ENCODE measurements at regions not wholly inside any gene's neighbourhood (a gene's known extent, or its start where the extent isn't known, plus 50 kb on each side); places are given as distances from the start of the nearest gene placed in this dataset.

DNA sequence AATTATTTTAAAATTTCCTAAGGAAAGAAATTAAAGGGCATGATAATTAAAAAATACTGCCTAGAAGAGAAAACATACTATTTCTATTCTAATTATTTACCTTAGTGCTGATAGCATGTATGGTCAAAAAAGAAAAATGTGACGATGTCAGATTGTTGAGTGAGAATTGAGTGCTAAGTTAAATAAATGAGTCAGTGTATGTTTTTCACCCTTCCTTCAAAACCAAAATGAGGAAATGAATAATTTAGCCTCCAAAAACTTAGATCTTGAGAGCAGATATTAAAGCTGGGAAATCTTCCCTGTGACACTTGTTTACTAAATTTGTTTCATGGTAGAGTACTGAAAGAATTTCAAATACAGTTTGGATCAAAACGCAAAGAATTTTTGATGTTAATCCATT, 58.6 kb upstream of the NYAP2 start:
- DNase-seq (ENCODE audit: missing footprints) (no peak), ATAC-seq (no peak)
- intact Hi-C loops (cut with DNase I), result no loop called here

DNA sequence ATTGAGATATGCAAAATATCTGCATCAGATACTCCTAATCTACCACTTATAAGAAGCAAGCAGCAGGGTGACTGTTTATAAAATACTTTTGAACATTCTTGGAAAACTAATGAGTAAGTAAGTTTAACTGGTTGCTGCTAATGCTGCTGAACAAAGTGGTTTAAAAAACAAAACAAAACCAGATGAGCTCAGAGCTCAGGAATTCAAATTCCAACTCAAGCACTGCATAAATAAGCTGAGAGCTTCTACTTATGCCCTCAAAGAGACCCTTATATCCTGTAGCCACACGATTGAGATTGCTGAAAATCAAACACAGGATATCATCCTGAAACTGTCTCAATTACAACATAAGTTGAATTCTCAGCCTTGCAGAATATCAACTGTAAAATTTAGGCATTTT, 62.3 kb upstream of the NYAP2 start:
- DNase-seq (ENCODE audit: missing footprints) (no peak), ATAC-seq (no peak)
- intact Hi-C loops (cut with DNase I), result no loop called here

DNA sequence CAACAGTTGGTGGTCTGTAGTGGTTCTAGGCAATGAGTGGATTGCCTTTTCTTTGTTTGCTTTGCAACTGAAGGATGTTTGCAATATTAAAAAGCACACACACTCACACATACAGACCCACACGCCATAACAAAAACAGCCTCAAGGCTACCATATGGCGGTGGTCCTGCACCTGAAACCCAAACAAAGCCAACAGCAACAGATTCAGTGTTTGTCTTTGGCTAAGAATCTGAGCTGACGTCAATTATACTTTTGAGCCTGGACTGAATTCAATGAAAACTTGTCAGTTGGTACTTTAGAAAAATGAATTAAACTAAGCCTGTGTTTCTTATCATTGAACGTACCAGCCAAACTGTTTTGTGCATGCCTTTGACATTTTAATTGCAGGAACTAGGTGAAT, 65.0 kb upstream of the NYAP2 start:
- ATAC-seq, result no peak
- DNase-seq (ENCODE audit: missing footprints), result no peak
- intact Hi-C loops (cut with DNase I), result no loop called here

- intact Hi-C loops (cut with DNase I), result no loop called here
- no peak for ATAC-seq
- no peak for DNase-seq (ENCODE audit: missing footprints)
Observed at GRCh38 chr2:225328192-225328591, 71.3 kb upstream of the NYAP2 start.

- intact Hi-C loops (cut with DNase I), result no loop called here
- ATAC-seq, result no peak
Observed at GRCh38 chr2:225326969-225327368, 72.5 kb upstream of the NYAP2 start.

DNA sequence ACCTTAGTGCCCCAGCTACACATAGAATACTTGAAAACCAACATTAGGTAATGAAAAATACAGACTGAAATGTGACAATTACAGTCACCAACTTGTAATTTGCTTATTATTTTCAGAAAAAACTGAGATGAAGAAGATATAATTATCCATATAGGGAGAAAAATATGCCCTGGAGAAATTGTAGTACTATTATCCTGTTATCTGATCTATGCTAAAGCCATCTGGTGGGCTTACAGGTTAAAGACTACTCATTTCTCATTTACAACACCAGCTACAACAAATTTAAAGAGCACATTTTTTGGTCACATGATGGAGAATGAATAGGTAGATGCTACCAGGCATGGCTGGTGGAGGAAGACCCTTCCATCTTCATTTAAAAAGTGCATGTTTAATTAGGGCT, 79.6 kb upstream of the NYAP2 start:
- DNase-seq (ENCODE audit: missing footprints) (no peak), ATAC-seq (no peak)
- intact Hi-C loops (cut with DNase I), result no loop called here

More at GRCh38 chr2:225326969-225327368, 72.5 kb upstream of the NYAP2 start:
- no peak for DNase-seq (ENCODE audit: missing footprints)

DNA sequence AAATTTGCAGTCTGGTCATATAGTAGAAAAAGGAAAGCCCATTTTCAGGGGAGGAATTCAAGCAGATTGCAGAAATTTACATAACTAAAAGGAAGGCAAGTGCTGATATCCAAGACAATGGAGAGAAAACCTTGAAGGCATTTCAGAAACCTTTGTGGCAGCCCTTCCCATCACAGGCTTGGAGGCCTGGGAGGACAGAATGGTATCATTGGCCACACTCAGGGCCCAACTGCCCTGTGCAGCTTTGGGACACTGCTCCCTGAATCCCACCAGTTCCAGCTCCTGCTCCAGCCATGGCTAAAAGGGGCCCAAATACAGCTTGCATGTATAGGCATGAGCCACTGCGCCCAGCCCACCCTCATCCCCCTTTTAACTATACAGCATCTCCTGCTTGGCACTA, 81.1 kb upstream of the NYAP2 start:
- intact Hi-C loops (cut with DNase I), result no loop called here
- ATAC-seq, result no peak
- no peak for DNase-seq (ENCODE audit: missing footprints)

- intact Hi-C loops (cut with DNase I), result no loop called here
- no peak for DNase-seq (ENCODE audit: missing footprints)
- no peak for ATAC-seq
Observed at GRCh38 chr2:225317186-225317585, 82.3 kb upstream of the NYAP2 start.

DNA sequence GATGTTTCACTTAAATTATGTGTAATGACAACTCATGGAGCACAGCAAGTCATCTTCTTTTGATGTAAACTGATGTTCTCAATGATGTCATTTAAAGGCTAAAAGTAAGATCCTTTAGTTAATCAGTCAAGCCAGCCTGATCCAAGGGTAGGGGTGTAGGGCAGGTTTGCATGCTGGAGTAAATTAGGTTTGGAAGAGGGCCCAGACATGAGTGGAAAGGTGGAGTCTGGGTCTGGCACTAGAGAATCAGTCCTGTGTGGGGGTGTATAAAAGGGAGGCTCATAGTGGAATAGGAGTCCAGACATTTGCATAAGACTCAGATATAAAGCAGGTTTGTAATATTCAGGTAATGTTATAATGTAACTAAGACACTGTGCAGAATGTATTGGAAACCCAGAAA, 88.8 kb upstream of the NYAP2 start:
- intact Hi-C loops (cut with DNase I), result no loop called here
- ATAC-seq, result no peak

DNA sequence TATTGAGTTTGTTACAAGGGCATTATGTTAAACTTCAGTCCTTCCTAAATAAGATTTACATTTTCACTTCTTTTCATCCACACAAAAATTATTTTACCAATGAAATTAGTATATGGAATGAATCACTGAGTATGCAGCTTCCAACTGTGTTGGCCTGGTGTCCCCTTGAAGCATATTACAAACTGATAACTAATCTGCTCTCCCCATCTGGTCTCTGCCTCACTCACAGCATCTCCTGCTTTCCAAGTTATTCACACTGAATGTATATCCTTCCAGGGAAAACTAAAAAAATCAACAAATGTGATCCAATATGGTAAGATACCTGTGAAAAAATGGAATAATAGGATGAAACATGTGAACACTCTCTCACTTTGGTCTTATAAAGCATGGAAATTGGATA, 90.0 kb upstream of the NYAP2 start:
- DNase-seq (ENCODE audit: missing footprints) (no peak), ATAC-seq (no peak)
- intact Hi-C loops (cut with DNase I), result no loop called here

More for the DNA sequence above, 88.8 kb upstream of the NYAP2 start:
- no peak for DNase-seq (ENCODE audit: missing footprints)

DNA sequence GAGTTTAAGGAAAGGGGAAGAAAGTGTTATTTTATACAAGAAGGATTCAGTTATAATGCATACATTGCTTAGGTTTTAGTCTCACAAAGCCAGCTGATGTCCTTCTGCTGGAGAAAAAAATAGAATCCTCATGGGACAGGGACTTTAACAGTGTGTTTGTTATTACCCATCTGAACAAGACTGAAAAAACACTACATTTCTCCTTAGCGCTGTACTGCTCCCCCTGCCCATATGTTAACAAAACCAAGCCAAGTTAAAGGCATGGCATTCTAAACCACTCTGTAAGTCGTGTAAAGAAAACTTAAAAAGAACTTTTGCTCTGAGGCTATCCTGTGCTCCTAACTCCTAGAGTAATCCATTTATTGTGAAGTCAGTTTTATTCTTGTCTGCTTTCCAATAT, 102.6 kb upstream of the NYAP2 start:
- ATAC-seq (no peak), DNase-seq (ENCODE audit: missing footprints) (no peak)
- intact Hi-C loops (cut with DNase I), result no loop called here

DNA sequence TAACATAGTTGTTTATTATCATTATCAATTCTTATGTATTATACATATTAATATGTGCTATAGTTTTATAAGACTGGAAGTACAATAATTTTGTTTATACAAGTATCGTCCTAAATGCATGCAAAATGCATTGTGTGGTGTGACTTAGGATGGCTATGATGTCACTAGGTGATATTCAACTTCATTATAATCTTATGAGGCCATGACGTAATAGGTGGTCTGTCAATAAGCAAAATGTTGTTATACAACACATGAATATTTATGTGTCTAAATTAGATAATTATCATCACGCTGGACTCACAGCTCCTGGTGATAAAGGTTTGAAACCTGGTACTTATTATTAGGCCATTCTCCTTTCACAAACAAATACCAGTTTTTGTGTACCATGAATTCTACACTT, 104.4 kb upstream of the NYAP2 start:
- intact Hi-C loops (cut with DNase I), result no loop called here
- no peak for DNase-seq (ENCODE audit: missing footprints)
- no peak for ATAC-seq

DNA sequence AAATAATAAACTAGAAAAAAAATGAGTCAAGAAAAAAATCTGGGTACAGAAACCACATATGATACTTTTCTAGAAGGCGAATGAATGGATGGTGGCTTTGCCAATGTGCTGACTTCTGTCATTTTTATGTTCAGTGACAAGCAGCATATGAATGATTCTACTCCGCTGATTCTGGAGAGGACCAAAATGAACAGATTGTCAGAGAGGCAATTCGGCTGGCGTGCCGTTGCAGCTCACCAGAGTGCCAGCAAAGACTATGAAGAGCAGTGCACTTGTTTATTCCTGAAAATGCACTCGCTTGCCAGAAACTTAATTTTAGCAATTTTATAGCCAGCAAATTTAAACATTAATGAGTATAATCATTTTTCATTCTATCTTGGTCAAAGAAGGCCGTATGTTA, 105.9 kb upstream of the NYAP2 start:
- ATAC-seq, result no peak
- no peak for DNase-seq (ENCODE audit: missing footprints)
- intact Hi-C loops (cut with DNase I), result no loop called here

DNA sequence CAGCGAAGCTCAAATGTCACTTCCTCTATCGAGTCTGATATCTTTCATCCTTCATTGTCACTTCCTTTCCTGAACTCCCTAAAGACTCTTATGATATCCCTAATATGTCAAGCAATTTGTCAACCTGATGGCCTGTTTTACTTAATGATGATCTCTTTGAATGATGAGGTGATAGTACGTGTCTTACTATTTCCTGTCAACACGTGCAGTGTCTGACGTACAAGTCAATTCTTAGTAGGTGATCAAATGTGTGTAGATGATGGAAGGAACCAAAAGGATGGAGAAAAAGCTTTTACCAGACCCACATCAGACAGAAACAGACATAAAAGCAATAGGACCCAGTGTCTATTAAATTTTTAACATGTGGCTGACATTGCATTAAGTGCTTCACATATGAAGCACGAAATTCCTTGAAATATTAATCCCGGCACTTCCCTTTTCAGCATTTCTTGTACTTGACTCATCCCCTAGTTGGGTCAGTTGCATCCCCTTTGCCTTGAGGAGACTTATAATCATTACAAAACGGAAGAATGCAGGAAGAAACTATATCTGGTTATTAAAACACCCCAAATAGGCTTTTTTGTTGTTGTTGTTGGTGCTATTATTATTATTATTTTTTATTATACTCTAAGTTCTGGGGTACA, 108.6 kb upstream of the NYAP2 start:
- DNase-seq (ENCODE audit: missing footprints) (no peak), ATAC-seq (no peak)
- intact Hi-C loops (cut with DNase I), result no loop called here

- ATAC-seq (no peak), DNase-seq (ENCODE audit: missing footprints) (no peak)
- intact Hi-C loops (cut with DNase I), result no loop called here
Observed at GRCh38 chr2:225289659-225290058, 109.9 kb upstream of the NYAP2 start.

GRCh38 chr2:225288986-225289385, 110.5 kb upstream of the NYAP2 start:
- DNase-seq (ENCODE audit: missing footprints) (no peak), ATAC-seq (no peak)
- intact Hi-C loops (cut with DNase I), result no loop called here

GRCh38 chr2:225282858-225283710, 116.4 kb upstream of the NYAP2 start:
- intact Hi-C loops (cut with DNase I), result no loop called here
- ATAC-seq (no peak), DNase-seq (ENCODE audit: missing footprints) (no peak)

- ATAC-seq, result no peak
- no peak for DNase-seq (ENCODE audit: missing footprints)
- intact Hi-C loops (cut with DNase I), result no loop called here
Observed at GRCh38 chr2:225276207-225276606, 123.3 kb upstream of the NYAP2 start.

- DNase-seq (ENCODE audit: missing footprints) (no peak), ATAC-seq (no peak)
- intact Hi-C loops (cut with DNase I), result no loop called here
Observed at GRCh38 chr2:225275443-225275842, 124.1 kb upstream of the NYAP2 start.

- DNase-seq (ENCODE audit: missing footprints) (no peak), ATAC-seq (no peak)
- intact Hi-C loops (cut with DNase I), result no loop called here
Observed at GRCh38 chr2:225274751-225275150, 124.8 kb upstream of the NYAP2 start.

DNA sequence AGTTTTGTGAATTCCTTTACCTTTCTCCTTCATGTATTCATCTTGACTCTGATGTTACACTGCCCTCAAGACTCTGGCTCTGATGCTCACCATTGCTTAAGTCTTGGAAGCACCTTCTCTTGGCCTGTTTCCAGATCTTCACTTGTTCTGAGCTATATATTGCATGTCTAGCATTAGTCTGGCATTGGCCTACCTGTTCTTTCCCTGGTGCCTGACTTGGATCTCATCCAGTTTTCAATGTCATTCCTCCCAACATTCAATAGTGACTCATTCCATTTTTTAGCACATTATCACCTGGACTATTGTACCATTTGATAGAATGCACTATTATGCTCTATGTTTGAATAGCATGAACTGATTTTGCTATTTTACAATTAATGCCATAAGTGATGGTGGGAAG, 127.3 kb upstream of the NYAP2 start:
- ATAC-seq, result no peak

More for the DNA sequence above, 127.3 kb upstream of the NYAP2 start:
- intact Hi-C loops (cut with DNase I), result no loop called here
- no peak for DNase-seq (ENCODE audit: missing footprints)
